GM23338 (cell line): ENCODE measurements at regions not wholly inside any gene's neighbourhood (a gene's known extent, or its start where the extent isn't known, plus 50 kb on each side); places are given as distances from the start of the nearest gene placed in this dataset.

ENCODE experiments used
- EZH2 ChIP-seq: fragments of 200-600 bp; sonication (generic); IDR thresholded peaks from one replicate; pipeline ENCODE4 v1.8.0; 2017; ENCODE audit warnings: antibody characterized with exemption, mild to moderate bottlenecking, low read depth; ENCODE audit not compliant: unreplicated experiment
- EZH2phosphoT487 ChIP-seq: fragments of 200-600 bp; sonication (generic); IDR thresholded peaks from one replicate; pipeline ENCODE4 v1.8.1; 2018; ENCODE audit warnings: antibody characterized with exemption; ENCODE audit not compliant: unreplicated experiment
- TF ChIP-seq, protein P1 (sequence below), 2 experiments: fragments of 200-600 bp in 1 of 2; sonication (generic) in 1 of 2; conservative IDR thresholded peaks; 2 replicates each; pipeline versions ENCODE4 v1.5.1 to v1.6.1; 2016 to 2017; ENCODE audit warnings: antibody characterized with exemption in 2 of 2, low read depth in 2 of 2, mild to moderate bottlenecking in 2 of 2, moderate library complexity in 1 of 2

DNA sequence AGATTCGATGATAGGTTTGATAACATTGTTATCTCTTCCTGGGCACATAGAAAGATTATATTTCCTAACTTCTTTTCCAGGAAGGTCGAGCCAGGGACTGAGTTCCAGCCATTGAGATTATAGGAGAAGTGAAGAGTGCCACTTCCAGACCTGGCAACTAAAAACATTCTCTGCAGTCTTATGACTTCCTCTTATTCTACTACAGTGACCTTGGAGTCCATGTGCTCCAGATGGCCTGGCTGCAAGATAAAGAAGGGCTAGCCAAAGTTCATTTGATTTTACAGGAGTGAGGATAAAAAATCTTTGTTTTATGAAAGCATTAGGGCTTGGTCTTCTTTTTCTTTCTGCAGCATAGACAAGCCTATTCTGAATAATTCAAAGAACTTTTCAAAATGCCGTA lies 363.0 kb downstream of the FSIP2 start:
- TF ChIP-seq, protein P1, sequence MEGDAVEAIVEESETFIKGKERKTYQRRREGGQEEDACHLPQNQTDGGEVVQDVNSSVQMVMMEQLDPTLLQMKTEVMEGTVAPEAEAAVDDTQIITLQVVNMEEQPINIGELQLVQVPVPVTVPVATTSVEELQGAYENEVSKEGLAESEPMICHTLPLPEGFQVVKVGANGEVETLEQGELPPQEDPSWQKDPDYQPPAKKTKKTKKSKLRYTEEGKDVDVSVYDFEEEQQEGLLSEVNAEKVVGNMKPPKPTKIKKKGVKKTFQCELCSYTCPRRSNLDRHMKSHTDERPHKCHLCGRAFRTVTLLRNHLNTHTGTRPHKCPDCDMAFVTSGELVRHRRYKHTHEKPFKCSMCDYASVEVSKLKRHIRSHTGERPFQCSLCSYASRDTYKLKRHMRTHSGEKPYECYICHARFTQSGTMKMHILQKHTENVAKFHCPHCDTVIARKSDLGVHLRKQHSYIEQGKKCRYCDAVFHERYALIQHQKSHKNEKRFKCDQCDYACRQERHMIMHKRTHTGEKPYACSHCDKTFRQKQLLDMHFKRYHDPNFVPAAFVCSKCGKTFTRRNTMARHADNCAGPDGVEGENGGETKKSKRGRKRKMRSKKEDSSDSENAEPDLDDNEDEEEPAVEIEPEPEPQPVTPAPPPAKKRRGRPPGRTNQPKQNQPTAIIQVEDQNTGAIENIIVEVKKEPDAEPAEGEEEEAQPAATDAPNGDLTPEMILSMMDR (conservative IDR thresholded peaks at IDR 0.05; ENCODE audit: low read depth in 2 of 2): no peak
- TF ChIP-seq EZH2 (no peak), EZH2phosphoT487 (no peak)
